ENCODE measurements at regions not wholly inside any gene's neighbourhood (a gene's known extent, or its start where the extent isn't known, plus 50 kb on each side); places are given as distances from the start of the nearest gene placed in this dataset.

- no peak overlapping the region for H3K4me2 ChIP-seq (ENCODE audit: low read length)
- no peaks in the 10 kb centered on the region for H3K27me3 ChIP-seq (ENCODE audit: insufficient read depth, low read depth, low read length)
- TF ChIP-seq REST (IDR thresholded peaks at IDR 0.05; ENCODE audit: borderline replicate concordance): no peak
- TF ChIP-seq TAF1 (IDR thresholded peaks at IDR 0.05; ENCODE audit: low read depth): no peak
- TF ChIP-seq EP300 (conservative IDR thresholded peaks at IDR 0.05; ENCODE audit: poor library complexity, severe bottlenecking): no peak
- H2AFZ ChIP-seq (ENCODE audit: low read depth, low read length): no peak overlapping the region
- H3K27ac ChIP-seq (ENCODE audit: low read length): peak overlapping the region; percentile 80
- no peaks in the 10 kb centered on the region for H3K9me2 ChIP-seq (ENCODE audit: insufficient read depth, low read length)
- peak overlapping the region; percentile 45 for H3K4me3 ChIP-seq (ENCODE audit: low read length)
- H3K79me2 ChIP-seq (replicated peaks; ENCODE audit: insufficient read depth, low read length): no peaks in the 10 kb centered on the region
- H3K36me3 ChIP-seq (ENCODE audit: insufficient read depth, low read length): no peaks in the 10 kb centered on the region
- H3K9ac ChIP-seq (ENCODE audit: low read length): peak overlapping the region; percentile 50
- no peaks in the 10 kb centered on the region for H4K20me1 ChIP-seq (ENCODE audit: insufficient read depth)
- no peaks in the 10 kb centered on the region for H3F3A ChIP-seq (ENCODE audit: insufficient read depth, low read length, poor library complexity, severe bottlenecking)
- no peaks in the 10 kb centered on the region for H3K9me3 ChIP-seq (ENCODE audit: low read length)
Measured at GRCh38 chr17:79137015-79137788, 62.6 kb downstream of the ENGASE start.

GRCh38 chr17:79136596-79136995 is 62.0 kb downstream of the ENGASE start:
- Histone ChIP-seq H3F3A (ENCODE audit: insufficient read depth, low read length, poor library complexity, severe bottlenecking) (no peaks in the 10 kb centered on the region), H3K9ac (ENCODE audit: low read length) (peak overlapping the region; percentile 50), H3K4me2 (ENCODE audit: low read length) (no peak overlapping the region), H2AFZ (ENCODE audit: low read depth, low read length) (no peak overlapping the region), H3K9me2 (ENCODE audit: insufficient read depth, low read length) (no peaks in the 10 kb centered on the region), H3K36me3 (ENCODE audit: insufficient read depth, low read length) (no peaks in the 10 kb centered on the region), H3K79me2 (replicated peaks; ENCODE audit: insufficient read depth, low read length) (no peaks in the 10 kb centered on the region), H3K27me3 (ENCODE audit: insufficient read depth, low read depth, low read length) (no peaks in the 10 kb centered on the region), H3K9me3 (ENCODE audit: low read length) (no peaks in the 10 kb centered on the region), H4K20me1 (ENCODE audit: insufficient read depth) (no peaks in the 10 kb centered on the region), H3K4me3 (ENCODE audit: low read length) (no peak overlapping the region), H3K27ac (ENCODE audit: low read length) (peak overlapping the region; percentile 80)
- TF ChIP-seq SMC3 (conservative IDR thresholded peaks at IDR 0.05; ENCODE audit: poor library complexity): no peak
- no peak for TF ChIP-seq REST (IDR thresholded peaks at IDR 0.05; ENCODE audit: borderline replicate concordance)
- no peak for TF ChIP-seq EZH2 (IDR thresholded peaks at IDR 0.05; ENCODE audit: borderline replicate concordance, insufficient read depth, low read length, poor library complexity, severe bottlenecking)
- no peak for TF ChIP-seq MXI1 (conservative IDR thresholded peaks at IDR 0.05; ENCODE audit: poor library complexity, severe bottlenecking)
- TF ChIP-seq TAF1 (IDR thresholded peaks at IDR 0.05; ENCODE audit: low read depth): no peak
- no peak for TF ChIP-seq POLR2AphosphoS5 (IDR thresholded peaks at IDR 0.05)

All from neural cell (in vitro differentiated cells).